Tibial nerve (tissue), 4 donors: ENCODE measurements at regions not wholly inside any gene's neighbourhood (a gene's known extent, or its start where the extent isn't known, plus 50 kb on each side); places are given as distances from the start of the nearest gene placed in this dataset.

Experiments
- EP300 ChIP-seq, 2 donors: sonication (generic); formaldehyde crosslinking; IDR thresholded peaks; one replicate each; pipeline ENCODE4 v1.6.1; 2017; ENCODE audit warnings: antibody characterized with exemption in 2 of 2, mild to moderate bottlenecking in 1 of 2
- POLR2A ChIP-seq, 2 donors: fragments of 450-650 bp; IDR thresholded peaks; one replicate each; pipeline ENCODE4 v1.6.1; 2017; ENCODE audit warnings: antibody characterized with exemption in 2 of 2, mild to moderate bottlenecking in 2 of 2, moderate library complexity in 2 of 2
- TF ChIP-seq, protein P1 (sequence below), 5 experiments: fragments of 200-600 bp in 3 of 5; fragments of 450-650 bp in 2 of 5; sonication (generic) in 3 of 5; IDR thresholded peaks; one replicate each; pipeline ENCODE4 v1.5.1; 2016 to 2019; ENCODE audit warnings: antibody characterized with exemption in 5 of 5, mild to moderate bottlenecking in 3 of 5, moderate library complexity in 2 of 5

DNA sequence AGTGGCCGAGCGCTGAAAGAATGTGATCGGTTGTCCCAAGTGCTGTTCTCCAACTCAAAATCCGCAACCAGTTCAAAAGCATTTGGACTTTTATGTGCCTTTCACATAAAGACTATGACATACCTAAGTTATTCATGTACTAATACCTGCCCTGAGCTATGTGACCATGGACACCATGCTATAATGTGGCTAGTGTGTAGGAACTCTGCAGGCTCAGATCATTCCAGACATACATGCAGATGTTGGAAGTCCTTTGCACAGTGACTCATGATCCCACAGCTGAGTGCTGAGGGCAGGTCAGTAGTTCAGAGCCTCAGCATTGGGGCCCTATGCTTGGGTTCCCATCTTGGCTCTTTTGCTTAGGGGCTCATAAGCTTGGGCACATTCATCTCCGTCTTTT lies 95.4 kb downstream of the IGLL1 start:
- TF ChIP-seq POLR2A (IDR thresholded peaks at IDR 0.05), result no peak
- TF ChIP-seq, protein P1, sequence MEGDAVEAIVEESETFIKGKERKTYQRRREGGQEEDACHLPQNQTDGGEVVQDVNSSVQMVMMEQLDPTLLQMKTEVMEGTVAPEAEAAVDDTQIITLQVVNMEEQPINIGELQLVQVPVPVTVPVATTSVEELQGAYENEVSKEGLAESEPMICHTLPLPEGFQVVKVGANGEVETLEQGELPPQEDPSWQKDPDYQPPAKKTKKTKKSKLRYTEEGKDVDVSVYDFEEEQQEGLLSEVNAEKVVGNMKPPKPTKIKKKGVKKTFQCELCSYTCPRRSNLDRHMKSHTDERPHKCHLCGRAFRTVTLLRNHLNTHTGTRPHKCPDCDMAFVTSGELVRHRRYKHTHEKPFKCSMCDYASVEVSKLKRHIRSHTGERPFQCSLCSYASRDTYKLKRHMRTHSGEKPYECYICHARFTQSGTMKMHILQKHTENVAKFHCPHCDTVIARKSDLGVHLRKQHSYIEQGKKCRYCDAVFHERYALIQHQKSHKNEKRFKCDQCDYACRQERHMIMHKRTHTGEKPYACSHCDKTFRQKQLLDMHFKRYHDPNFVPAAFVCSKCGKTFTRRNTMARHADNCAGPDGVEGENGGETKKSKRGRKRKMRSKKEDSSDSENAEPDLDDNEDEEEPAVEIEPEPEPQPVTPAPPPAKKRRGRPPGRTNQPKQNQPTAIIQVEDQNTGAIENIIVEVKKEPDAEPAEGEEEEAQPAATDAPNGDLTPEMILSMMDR (IDR thresholded peaks at IDR 0.05), result no peak
- no peak for TF ChIP-seq EP300 (IDR thresholded peaks at IDR 0.05)
